Muscle of arm (tissue), 1 donor: ENCODE measurements at regions not wholly inside any gene's neighbourhood (a gene's known extent, or its start where the extent isn't known, plus 50 kb on each side); places are given as distances from the start of the nearest gene placed in this dataset.
"Not testable (repeated sequence)": the region's sequence is repeated elsewhere in the genome, so short reads cannot be mapped to it uniquely, and the experiment has no call there.

Source experiments
- DNase-seq: peaks from one replicate; pipeline ENCODE4 v3.0.0-alpha.2; 2013

DNA sequence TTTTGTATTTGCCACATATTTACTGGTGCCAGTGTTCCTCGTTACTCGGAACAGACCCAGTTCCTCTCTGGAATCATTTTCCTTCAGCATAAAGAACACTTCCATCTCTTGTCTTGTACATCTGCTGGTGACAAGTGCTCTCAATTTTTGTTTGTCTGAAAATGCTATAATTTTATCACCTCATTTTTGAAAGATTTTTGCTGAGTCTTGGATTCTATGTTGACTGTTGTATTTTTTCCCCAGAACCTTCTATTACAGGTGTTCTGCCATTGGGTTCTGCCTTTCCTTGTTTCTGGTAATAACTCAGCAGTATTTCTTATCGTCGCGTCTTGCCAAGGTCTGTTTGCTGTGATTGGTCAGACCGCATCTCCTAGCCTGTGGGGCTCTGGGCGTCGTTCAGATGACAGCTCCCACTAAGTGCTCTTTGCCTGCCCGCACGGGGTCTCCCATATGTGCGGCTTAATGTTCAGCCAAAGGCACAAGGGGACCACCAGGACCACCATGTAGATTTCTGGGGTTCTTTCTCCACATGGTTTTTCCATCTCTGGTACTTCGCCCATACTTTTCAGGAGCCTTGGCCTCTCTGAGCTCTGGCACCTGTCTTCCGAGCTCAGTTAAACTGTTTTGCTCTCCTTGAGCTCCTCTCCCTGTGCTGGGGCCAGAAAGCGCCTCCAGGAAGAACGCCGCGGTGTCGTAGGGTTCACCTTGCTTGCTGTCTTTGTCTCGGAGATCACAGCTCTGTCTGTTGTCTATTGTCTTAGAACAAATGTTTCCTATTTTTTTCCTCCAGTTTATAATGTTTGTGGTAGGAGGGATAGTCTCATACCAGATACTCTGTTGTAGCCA is 80.0 kb downstream of the METRNL start:
- DNase-seq: no peak

DNA sequence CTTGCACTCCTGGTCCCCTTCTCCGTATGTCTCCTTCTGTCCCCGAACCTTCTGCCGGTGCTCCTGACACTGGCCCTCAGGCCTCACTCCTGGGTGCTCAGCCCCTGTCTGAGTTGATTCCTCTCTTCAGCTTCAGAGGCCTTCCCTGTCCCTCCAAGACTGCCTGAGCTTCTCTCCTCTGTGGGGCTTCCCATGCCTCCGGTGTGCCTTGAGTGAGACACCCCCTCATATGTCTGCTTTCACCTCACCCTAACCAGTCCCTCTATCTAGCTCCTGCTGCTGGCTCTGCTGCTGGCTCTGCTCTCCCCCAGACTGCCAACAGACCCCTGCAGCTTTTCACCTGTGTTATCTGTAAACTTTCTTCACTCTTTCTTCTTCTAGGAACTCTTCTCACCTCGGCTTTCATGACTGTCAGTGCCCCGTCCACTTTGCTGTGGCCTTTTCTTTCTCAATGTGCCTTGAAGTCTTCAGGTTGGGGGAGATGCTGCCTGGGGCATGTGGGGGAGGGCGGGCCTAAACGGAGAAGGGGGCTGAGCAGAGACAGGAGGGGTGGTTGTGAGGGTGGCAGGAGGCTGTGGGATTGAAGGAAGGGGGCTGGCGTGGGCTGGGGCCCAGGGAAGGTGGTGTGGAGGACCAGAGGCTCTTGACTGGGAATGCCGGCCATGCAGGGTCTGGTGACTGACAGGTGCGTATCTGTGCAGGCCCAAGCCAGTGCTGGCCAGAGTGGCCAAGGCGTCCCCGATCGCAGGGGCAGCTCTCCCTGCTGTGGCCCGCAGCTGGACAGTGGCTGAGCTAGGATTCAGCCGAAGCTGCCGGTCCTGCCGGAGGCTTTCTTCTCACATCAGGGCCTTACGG is 81.3 kb downstream of the METRNL start:
- no peak for DNase-seq

DNA sequence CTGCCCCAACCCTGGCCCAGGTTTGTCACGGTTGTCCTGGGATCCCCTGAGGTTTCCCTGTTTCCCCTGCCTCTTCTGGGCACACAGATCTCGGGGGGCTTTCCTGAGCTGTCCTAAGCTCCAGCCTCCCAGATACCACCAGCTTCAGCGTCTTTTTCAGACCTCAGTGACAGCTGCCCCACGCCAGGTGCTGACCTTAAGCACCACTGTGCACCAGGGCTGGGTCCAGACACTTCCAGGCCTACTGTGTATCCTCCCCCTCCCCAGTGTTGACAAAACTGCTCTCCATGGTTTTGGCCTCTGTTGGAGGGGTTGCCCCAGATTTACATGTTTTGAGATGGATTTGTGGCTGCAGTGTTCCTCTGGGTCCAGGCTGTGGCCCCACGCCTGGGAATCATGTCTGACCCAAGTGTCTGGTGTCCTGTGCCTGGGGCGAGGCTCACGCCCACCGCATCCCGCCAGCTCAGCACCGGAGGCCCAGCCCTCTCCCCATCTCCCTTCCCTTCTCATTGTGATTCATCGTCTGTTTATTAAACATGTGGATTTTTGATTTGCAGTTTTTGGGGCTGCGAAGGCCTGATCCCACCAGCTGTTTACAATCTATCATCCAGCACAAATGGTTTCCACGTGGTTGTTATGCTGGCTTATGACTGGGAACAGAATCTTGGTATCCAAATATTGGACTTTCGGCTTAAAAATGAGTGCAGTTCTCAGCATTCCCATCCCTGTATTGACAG is 82.1 kb downstream of the METRNL start:
- DNase-seq: peak; percentile 74

DNA sequence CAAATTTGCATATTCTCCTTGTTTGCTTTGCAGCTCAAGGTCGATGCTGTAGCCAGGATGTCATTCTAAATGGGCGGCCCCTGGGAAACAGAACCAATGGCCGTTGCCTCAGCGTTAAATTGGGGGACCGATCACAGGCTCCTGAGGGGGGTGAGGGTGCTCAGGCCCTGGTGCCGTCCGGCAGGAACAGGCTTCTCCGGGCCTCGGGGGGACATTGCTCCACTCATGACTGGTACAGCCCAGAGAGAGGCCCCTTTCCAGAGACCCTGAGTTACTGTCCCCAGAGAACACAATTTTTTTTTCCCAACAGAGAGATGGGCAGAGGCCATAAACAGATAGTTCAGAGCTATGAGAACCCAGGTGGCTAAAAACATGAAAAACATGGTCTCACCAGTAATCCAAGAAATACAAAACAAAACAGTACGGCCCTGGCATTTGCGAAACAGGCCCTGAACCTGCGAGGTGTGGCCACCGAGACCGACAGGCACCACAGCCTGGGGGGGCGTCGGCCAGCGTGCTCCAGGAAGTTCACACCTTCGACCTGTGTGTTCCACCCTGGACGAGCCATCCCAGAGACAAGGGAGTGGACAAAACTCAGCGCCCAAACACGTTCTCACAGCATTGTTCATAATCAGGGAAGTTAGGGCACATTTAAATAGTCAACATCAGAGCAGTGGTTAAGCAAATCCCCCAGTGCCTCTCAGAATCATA is 82.8 kb downstream of the METRNL start:
- no peak for DNase-seq

DNA sequence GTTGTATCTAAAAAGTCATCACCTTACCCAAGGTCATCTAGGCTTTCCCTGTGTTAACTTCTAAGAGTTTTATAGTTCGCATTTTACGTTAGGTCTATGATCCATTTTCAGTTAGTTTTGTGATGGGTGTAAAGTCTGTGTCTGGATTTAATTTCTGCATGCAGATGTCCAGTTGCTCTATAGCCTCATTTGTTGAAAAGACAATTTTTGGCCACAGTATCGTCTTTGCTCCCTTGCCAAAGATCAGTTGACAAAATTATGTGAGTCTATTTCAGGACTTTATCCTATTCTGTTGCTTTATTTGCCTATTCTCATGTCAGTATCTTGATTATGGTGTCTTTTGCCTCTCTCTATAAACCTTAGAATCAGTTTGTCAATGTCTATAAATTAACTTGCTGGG is 85.1 kb downstream of the METRNL start:
- DNase-seq: no peak

DNA sequence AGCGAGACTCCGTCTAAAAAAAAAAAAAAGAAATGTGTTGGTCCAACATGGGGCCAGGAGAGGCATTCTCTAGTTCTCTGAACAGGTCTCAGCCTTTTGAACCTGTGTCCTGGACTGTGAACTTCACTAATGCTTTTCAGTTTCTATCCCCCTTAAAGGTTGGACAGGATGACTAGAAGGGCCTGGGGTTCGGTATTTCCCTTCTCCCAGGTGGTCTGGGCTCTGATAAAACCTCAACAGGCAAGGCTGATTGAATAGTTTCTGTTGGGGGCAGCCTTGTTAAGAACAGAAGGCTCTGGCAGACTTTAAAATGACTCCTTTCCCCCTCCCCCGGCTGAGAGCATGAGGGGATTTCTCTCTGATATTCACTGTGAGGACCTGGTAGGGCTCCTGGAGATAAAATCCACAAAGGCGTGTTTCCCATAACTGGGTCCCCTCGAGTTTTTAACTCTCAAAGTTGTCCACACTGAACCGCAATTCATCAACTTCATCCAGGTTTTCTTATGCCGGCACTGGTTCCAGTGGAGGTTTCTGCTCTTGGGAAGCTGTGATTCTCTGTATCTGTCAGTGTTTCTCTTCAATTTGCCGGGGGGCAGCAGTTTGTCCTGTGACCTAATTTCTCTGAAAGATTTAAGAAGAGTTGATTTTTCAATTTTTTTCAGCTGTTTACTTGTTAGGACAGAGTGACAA is 91.3 kb downstream of the METRNL start:
- no peak for DNase-seq

DNA sequence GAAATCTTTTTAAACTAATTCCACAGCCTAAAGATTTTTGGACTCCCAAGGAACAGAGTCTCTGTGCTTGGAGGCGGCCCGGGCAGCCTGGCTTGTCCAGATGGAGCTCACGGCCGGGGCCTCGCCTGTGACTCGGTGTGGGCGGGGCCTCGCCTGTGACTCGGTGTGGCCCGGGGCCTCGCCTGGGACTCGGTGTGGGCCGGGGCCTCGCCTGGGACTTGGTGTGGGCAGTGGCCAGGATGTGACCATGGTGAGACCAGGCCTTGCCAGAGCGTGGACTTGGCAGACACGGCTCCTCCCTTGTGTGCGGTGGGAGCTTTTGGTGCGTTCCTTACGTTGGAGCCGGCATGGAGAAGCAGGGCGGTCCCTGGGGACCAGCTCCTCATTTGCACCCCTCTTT is 92.3 kb downstream of the METRNL start:
- no peak for DNase-seq

DNA sequence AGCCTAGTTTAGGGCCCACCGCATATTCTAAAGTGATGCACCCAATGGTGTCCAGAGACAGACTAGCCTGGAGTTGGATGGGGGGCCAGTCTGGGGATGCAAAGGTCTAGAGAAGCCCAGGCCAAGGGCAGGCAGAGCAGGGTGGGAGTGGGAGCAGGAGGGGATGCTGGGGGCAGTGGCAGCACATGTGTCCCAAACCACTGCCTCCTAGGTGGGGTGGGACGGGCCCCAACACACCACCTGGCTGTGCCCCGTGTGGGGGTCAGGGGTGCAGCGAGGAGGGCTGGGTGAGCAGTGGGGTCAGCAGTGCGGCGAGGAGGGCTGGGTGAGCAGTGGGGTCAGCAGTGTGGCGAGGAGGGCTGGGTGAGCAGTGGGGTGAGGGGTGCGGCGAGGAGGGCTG is 92.7 kb downstream of the METRNL start:
- not testable (repeated sequence) for DNase-seq

DNA sequence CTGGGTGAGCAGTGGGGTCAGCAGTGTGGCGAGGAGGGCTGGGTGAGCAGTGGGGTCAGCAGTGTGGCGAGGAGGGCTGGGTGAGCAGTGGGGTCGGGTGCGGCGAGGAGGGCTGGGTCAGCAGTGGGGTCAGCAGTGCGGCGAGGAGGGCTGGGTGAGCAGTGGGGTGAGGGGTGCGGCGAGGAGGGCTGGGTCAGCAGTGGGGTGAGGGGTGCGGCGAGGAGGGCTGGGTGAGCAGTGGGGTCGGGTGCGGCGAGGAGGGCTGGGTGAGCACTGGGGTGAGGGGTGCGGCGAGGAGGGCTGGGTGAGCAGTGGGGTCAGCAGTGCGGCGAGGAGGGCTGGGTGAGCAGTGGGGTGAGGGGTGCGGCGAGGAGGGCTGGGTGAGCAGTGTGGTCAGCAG is 93.2 kb downstream of the METRNL start:
- not testable (repeated sequence) for DNase-seq

DNA sequence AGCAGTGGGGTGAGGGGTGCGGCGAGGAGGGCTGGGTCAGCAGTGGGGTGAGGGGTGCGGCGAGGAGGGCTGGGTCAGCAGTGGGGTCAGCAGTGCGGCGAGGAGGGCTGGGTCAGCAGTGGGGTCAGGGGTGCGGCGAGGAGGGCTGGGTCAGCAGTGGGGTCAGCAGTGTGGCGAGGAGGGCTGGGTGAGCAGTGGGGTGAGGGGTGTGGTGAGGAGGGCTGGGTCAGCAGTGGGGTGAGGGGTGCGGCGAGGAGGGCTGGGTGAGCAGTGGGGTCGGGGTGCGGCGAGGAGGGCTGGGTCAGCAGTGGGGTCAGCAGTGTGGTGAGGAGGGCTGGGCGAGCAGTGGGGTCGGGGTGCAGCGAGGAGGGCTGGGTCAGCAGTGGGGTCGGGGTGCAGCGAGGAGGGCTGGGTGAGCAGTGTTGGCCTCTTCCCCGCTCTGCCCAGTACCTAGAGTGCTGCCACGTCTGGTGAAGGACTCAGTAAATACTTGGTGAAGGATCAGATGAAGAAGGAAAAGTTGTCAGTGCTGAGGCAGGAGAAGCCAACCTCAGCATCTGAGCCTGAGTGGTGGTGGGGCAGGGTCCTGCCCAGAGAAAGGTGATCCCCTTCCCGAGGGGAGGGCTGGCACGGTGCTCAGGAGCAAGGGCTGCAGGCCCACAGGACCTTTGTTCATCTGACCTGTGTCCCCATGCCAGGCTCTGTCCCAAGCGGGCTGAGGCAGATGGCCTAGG is 93.9 kb downstream of the METRNL start:
- DNase-seq: not testable (repeated sequence)

DNA sequence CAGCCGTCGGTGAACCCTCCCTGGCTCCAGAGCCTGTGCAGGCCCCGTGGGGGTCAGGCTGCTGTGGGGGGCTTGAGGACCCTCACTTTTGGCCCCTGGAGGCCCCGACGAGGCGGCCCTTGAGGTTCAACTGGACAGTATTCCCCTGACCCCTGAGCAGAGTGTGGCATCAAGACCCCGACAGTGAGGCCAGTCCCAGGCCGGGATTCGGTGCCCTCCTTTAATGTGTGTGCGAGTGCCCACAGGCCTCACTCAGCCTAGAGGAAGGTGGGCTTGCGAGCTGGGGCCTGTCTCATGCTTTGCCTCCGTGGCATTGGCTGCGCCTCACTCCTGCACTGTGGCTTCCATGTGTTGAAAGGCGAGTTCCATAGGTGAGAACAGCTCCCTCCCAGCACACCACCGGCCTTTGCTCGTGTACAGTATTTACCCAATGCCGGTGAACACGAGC is 94.5 kb downstream of the METRNL start:
- no peak for DNase-seq

DNA sequence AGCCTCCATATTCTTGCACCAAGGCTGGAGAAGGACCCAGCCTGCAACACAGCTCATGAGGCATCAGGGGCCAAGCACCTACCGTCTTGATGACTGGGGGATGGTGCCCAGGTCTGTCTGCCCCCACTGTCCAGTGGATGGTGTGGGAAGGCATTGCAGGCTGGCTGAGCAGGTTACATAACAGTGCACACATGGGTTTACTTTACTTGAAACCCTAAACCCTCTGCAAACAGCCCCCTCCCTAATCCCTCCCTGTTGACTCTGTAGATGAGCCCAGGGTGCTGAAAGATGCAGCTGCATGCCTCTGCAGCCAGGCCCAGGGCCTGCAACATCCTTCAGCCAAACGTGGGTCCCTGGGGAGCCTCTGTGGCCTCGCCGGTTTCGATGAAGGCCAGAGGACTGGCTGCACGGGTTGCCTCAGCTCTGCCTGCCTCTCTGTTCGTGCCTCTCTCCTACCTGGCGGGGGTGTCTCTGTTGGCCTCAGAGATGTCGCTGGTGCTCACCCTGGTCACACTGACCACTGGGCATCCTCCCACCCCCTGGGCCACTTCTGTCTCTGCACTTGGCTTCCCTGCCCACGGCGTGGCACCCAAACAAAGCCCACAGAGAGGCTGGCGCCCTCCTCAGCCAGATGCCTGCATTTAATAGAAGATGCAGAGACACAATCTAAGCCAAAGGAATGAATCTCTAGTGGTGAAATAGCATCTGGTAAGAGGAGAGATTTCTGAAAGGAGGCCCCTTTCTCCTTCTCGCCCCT is 95.1 kb downstream of the METRNL start:
- peak; percentile 62 for DNase-seq

DNA sequence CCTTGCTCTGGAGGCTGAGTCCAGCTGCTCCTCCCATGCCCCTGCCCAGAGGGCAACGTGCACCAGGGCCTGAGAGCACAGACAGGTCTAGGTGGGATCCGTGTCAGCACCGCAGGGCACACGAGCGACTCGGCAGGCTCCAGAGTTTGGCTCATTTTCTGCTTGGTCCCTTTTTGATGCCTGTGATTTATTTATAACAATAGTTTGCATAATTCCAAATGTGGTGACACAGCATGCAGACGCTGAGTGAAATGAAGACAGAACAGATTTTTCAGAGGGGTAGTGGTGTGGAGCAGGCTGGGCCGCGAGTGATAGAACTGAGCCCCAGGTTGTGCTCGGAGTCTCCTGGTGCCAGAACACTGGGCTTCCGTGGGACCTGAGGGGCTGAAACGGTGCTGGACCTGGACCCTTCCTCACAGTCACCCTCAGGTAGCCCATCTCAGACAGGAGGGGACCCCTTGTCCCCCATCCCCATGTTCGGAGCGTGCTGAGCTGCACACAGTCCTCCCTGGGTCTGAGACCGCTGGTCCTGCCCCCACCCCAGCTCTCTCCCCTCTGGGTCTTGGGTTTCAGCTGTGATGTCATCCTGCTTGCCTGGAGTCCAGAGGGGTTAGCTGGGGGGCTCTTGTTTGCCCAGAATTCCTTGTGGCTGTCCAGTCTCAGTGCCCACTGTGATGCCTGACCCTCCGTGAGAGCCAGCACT is 95.9 kb downstream of the METRNL start:
- no peak for DNase-seq

DNA sequence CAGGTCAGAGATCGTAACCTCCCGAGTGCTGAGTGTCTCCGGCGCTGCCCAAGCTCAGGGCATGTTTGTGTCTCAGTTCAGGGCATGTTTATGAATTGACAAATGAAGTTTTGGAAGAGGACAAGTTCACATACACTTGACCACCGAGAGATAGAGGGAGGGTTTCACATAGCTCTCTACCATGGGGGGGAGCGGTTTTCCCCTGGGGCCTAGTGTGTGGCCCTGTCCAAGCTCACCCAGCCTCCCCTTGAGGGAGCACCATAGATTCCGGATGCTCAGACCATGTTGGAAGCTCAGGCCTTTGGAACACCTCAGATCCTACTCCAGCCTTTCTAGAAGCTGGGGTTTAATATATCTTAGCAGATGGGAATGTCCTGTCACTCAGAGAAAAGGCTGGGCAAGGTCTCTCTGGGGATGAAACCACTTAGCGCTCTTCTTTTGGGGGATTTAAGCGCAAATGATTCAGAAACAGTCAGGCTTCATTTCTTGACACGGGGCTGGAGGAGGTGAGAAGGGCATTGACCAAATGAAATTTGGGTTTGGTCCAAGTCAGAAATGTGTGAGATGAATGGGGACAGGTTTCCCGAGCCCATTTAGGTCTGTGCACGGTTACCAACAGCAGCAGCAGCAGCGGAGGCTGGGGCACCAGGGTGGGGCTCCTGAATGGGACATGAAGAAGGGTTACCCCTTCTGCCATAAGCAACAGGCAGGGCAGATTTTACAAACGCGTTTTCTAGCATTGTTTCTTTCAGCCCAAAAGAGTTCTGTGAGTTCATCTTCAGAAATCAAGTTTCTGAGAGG is 96.6 kb downstream of the METRNL start:
- DNase-seq: no peak

DNA sequence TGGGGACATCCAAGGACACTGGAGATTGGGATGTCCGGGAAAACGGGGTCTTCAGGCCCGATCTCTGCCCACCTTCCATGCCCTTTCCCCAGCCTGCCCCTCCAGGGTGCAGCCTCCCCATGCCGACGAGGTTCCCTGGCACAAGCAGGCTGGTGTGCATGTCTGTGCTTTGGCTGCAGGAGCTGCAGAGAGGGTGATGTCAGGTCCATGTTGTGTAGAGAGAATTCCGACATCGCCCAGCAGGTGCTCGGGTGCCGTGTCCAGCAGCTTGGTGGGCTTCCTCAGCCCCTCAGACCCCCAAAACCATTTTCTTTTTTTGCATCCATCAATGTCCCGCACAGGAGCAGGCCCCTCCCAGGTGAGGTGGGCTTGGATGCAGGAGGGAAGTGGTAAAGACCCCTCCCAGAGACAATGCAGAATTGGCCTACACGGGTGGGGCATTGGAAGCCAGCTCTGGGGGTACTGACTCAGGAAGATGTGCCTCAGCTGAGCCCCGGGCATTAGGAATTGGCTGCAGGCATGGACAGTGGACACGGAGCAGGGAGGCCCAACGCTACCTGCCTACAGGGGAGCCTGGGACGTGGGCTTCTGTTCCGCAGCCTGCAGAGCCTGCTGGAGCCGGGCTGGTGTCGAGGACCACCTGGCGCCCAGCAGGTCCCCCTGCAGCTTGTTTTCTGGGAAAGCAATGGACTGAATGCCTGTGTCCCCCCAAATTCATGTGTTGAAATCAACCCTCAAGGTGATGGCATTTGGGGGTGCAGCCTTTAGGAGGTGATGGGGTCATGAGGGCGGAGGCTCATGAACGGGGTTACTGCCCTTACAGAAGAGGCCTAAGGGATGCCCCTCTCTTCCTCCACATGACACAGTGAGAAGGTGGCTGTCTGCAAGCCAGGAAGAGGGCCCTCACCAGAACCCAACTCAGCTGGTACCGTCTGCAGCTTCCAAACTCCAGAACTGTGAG is 97.5 kb downstream of the METRNL start:
- DNase-seq: no peak
